ENCODE measurements at regions not wholly inside any gene's neighbourhood (a gene's known extent, or its start where the extent isn't known, plus 50 kb on each side); places are given as distances from the start of the nearest gene placed in this dataset.

DNA sequence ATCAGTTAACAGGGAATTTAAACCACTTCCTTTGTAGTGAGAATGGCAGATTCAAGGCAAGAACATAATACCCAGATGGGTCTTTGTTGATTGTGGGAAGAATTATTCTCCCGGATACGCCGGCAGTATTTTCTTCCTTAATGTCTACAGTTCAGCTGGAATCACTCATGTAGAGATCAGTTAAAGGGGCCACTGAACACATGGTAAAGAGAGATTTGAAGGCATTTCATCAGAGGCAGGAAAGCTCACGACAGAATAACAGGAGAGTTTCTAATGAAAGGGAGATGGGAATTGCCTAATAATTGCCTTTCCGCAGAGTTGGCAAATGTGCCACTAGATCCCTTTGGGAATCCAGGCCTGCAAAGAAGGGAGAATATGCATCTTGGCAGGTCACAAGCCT lies 327.7 kb upstream of the ZNF804A start:
- Histone ChIP-seq H3K36me3 (no peaks in the 10 kb centered on the region), H3K4me3 (no peak overlapping the region), H3K9me3 (no peaks in the 10 kb centered on the region), H3K27ac (no peak overlapping the region), H3K4me1 (no peaks in the 10 kb centered on the region), H3K27me3 (no peaks in the 10 kb centered on the region)
- intact Hi-C loops (cut with DNase I): no loop called here
- no peak for DNase-seq (ENCODE audit: extremely low spot score in 2 of 2)
- TF ChIP-seq, protein P1, sequence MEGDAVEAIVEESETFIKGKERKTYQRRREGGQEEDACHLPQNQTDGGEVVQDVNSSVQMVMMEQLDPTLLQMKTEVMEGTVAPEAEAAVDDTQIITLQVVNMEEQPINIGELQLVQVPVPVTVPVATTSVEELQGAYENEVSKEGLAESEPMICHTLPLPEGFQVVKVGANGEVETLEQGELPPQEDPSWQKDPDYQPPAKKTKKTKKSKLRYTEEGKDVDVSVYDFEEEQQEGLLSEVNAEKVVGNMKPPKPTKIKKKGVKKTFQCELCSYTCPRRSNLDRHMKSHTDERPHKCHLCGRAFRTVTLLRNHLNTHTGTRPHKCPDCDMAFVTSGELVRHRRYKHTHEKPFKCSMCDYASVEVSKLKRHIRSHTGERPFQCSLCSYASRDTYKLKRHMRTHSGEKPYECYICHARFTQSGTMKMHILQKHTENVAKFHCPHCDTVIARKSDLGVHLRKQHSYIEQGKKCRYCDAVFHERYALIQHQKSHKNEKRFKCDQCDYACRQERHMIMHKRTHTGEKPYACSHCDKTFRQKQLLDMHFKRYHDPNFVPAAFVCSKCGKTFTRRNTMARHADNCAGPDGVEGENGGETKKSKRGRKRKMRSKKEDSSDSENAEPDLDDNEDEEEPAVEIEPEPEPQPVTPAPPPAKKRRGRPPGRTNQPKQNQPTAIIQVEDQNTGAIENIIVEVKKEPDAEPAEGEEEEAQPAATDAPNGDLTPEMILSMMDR (IDR thresholded peaks at IDR 0.05): no peak
- TF ChIP-seq POLR2A (IDR thresholded peaks at IDR 0.05): no peak
- no peak for TF ChIP-seq POLR2AphosphoS5 (IDR thresholded peaks at IDR 0.05; ENCODE audit: insufficient read depth in 1 of 2, low read depth in 1 of 2)

DNA sequence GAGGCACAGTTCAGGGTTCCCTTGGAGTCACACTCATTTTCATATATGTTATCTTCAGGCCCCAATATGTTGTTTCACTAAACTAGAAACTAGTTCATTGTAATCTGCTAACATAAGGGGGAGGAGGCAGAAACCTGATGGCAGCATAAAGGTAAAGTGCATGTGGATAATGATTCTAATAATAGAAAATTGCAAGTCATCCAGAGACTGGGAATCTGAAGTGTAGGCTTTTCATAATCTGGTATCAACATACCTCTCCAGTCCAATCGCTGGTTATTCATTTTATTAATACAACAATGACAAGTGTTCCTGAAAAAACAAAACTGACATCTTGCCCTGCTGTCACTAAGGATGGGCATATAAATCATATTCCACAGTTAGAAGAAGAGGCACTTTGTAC lies 326.3 kb upstream of the ZNF804A start:
- DNase-seq (ENCODE audit: extremely low spot score in 2 of 2): no peak
- Histone ChIP-seq H3K9me3 (no peaks in the 10 kb centered on the region), H3K4me3 (no peak overlapping the region), H3K4me1 (no peaks in the 10 kb centered on the region), H3K27ac (no peak overlapping the region), H3K27me3 (no peaks in the 10 kb centered on the region), H3K36me3 (no peaks in the 10 kb centered on the region)
- intact Hi-C loops (cut with DNase I): no loop called here
- TF ChIP-seq POLR2A (IDR thresholded peaks at IDR 0.05) (no peak), POLR2AphosphoS5 (IDR thresholded peaks at IDR 0.05; ENCODE audit: insufficient read depth in 1 of 2, low read depth in 1 of 2) (no peak)
- TF ChIP-seq, protein P1 (IDR thresholded peaks at IDR 0.05): no peak

DNA sequence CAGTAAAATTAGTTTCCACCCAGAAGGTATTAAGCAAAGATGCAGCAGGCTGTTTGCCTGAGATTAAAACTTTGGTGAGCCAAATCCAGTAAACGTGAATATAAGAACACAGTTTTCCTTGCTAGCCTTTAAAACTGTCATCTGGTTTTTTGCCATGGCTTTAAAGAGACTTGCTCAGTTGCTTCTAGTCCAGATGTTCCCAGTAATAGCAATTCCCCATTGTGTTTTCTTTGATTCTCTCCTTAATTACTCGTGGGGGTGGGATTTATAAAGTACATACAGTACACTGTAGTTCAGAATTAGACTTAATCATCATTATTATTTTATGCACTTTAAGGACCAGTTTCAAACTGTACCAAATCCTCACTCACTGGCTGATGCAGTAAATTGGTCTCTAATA lies 303.5 kb upstream of the ZNF804A start:
- Histone ChIP-seq H3K27ac (no peak overlapping the region), H3K9me3 (no peaks in the 10 kb centered on the region), H3K4me3 (no peak overlapping the region), H3K36me3 (no peaks in the 10 kb centered on the region), H3K4me1 (no peaks in the 10 kb centered on the region), H3K27me3 (no peaks in the 10 kb centered on the region)
- intact Hi-C loops (cut with DNase I): no loop called here
- DNase-seq (ENCODE audit: extremely low spot score in 2 of 2): no peak
- TF ChIP-seq, protein P1 (IDR thresholded peaks at IDR 0.05): no peak
- TF ChIP-seq POLR2A (IDR thresholded peaks at IDR 0.05) (no peak), POLR2AphosphoS5 (IDR thresholded peaks at IDR 0.05; ENCODE audit: insufficient read depth in 1 of 2, low read depth in 1 of 2) (no peak)

DNA sequence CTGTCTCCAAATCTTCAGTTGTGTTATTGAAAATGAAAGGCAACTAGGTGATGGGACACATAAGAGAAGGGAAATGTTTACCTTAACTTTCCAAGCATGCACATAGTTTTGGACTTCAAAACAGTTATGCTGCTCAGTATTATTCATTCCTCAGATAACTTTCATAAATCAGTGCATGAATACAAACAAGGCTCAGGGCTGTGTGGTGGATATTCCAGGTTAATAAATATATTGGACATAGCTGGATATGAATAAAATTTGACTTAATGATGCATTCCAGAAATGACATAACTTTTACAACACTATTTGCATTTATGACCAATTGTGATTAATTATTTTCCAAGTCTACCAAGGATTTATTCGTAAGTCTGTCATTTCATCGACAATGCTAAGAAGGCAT lies 301.2 kb upstream of the ZNF804A start:
- Histone ChIP-seq H3K4me1 (no peaks in the 10 kb centered on the region), H3K27ac (no peak overlapping the region), H3K27me3 (no peaks in the 10 kb centered on the region), H3K9me3 (no peaks in the 10 kb centered on the region), H3K36me3 (no peaks in the 10 kb centered on the region), H3K4me3 (no peak overlapping the region)
- DNase-seq (ENCODE audit: extremely low spot score in 2 of 2): no peak
- no peak for TF ChIP-seq POLR2AphosphoS5 (IDR thresholded peaks at IDR 0.05; ENCODE audit: insufficient read depth in 1 of 2, low read depth in 1 of 2)
- TF ChIP-seq, protein P1 (IDR thresholded peaks at IDR 0.05): no peak
- TF ChIP-seq POLR2A (IDR thresholded peaks at IDR 0.05): no peak
- intact Hi-C loops (cut with DNase I): no loop called here

DNA sequence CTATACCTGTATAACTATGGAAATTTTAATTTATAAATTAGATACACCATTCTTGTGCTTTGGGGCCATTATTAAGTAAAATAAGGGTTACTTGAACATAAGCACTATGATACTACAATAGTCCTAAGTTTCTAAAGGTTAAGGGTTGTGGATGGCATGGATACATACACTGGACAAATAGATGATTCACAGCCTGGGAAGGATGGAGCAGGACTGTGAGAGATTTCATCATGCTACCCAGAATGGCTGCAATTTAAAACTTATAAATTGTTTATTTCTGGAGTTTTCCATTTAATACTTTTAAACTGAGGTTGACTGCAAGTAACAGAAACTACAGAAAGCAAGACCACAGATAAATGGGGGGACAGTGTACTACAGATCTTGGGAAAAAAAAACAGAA lies 295.8 kb upstream of the ZNF804A start:
- intact Hi-C loops (cut with DNase I): no loop called here
- no peak overlapping the region for H3K4me3 ChIP-seq
- no peak for DNase-seq (ENCODE audit: extremely low spot score in 2 of 2)
- H3K4me1 ChIP-seq: no peaks in the 10 kb centered on the region
- H3K36me3 ChIP-seq: no peaks in the 10 kb centered on the region
- TF ChIP-seq POLR2AphosphoS5 (IDR thresholded peaks at IDR 0.05; ENCODE audit: insufficient read depth in 1 of 2, low read depth in 1 of 2): no peak
- TF ChIP-seq POLR2A (IDR thresholded peaks at IDR 0.05): no peak
- TF ChIP-seq, protein P1 (IDR thresholded peaks at IDR 0.05): no peak
- no peaks in the 10 kb centered on the region for H3K9me3 ChIP-seq
- no peaks in the 10 kb centered on the region for H3K27me3 ChIP-seq
- no peak overlapping the region for H3K27ac ChIP-seq

All from vagina (tissue), 2 donors.